K562 (cell line): ENCODE measurements at regions not wholly inside any gene's neighbourhood (a gene's known extent, or its start where the extent isn't known, plus 50 kb on each side); places are given as distances from the start of the nearest gene placed in this dataset.

ENCODE experiments used
- ATAC-seq: fragments of 200-7000 bp; cut with Tn5 transposase; 3 replicates; pipeline ENCODE4 v1.9.1; 2020; ENCODE audit warnings: moderate library complexity
- BruUV-seq: library from RNA; stranded (reverse); fragments of 400-500 nt; replicated peaks from 2 replicates; lab custom pipeline; 2021; lab: Mats Ljungman, UMichigan
- CTCF ChIA-PET: fragments of 300-600 bp; formaldehyde crosslinking; extraction: SDS; loops from one replicate; lab custom pipeline; 2021; ENCODE audit warnings: low intra/inter-chr PET ratio; lab: Yijun Ruan, JAX
- POLR2A ChIA-PET: fragments of 300-600, 350-650 bp; sonication (Branson Sonifier 250); formaldehyde crosslinking; extraction: SDS; loops from one replicate; lab custom pipeline; 2021; ENCODE audit warnings: antibody characterized with exemption, inconsistent platforms; lab: Yijun Ruan, JAX
- DNase-seq, 4 experiments: peaks; one replicate each; pipeline versions ENCODE4 v3.0.0 to v3.0.0-alpha.2; 2011 to 2018; ENCODE audit warnings: low spot score in 3 of 4, mixed read lengths in 3 of 4; ENCODE audit errors: extremely low read depth in 1 of 4
- FAIRE-seq: peaks from 2 replicates; lab custom pipeline; 2011; peaks lifted over from hg19 to GRCh38; lab: Jason Lieb, UNC
- H2AFZ ChIP-seq: 2 replicates; pipeline ENCODE4 v1.6.0; 2011; ENCODE audit warnings: low read depth, low read length, control low read depth, inconsistent platforms
- H3K27ac ChIP-seq: fragments of 200-600 bp; 3 replicates; pipeline ENCODE4 v1.8.0; 2011; ENCODE audit warnings: low read depth, mild to moderate bottlenecking, control low read depth, inconsistent platforms, low read length, moderate library complexity, mixed read lengths; ENCODE audit errors: extremely low read depth
- H3K27me3 ChIP-seq, 2 experiments: fragments of 300-600 bp in 1 of 2; 2 replicates in 1 of 2; 3 replicates in 1 of 2; pipeline versions ENCODE4 v1.6.0 to v1.8.0; 2011; ENCODE audit warnings: inconsistent platforms in 2 of 2, low read length in 2 of 2, mild to moderate bottlenecking in 1 of 2, mixed read lengths in 1 of 2, moderate library complexity in 1 of 2; ENCODE audit not compliant: control insufficient read depth in 2 of 2, insufficient read depth in 2 of 2
- H3K36me3 ChIP-seq: fragments of 300-600 bp; 3 replicates; pipeline ENCODE4 v1.8.0; 2011; ENCODE audit warnings: mild to moderate bottlenecking, low read length, inconsistent platforms; ENCODE audit not compliant: control insufficient read depth, insufficient read depth
- H3K4me1 ChIP-seq, 2 experiments: fragments of 200-600 bp in 1 of 2; replicated peaks in 1 of 2; 2 replicates in 1 of 2; 3 replicates in 1 of 2; pipeline versions ENCODE4 v1.5.1 to v1.8.0; 2011; ENCODE audit warnings: inconsistent platforms in 2 of 2, low read length in 2 of 2, mild to moderate bottlenecking in 1 of 2, mixed read lengths in 1 of 2, moderate library complexity in 1 of 2; ENCODE audit not compliant: control insufficient read depth in 2 of 2, insufficient read depth in 2 of 2
- H3K4me2 ChIP-seq: 2 replicates; pipeline ENCODE4 v1.6.1; 2011; ENCODE audit warnings: low read length, control low read depth, inconsistent platforms, mixed read lengths; ENCODE audit not compliant: insufficient read depth
- H3K4me3 ChIP-seq: fragments of 200-600 bp; sonication (generic), shearing (Covaris generic); 2 replicates; pipeline ENCODE4 v1.5.1; 2016; ENCODE audit warnings: control low read depth, inconsistent platforms
- H3K79me2 ChIP-seq: fragments of 200-600 bp; 3 replicates; pipeline ENCODE4 v1.8.0; 2011; ENCODE audit warnings: low read length, inconsistent platforms; ENCODE audit not compliant: control insufficient read depth, insufficient read depth
- H3K9ac ChIP-seq, 2 experiments: 2 replicates each; pipeline versions ENCODE4 v1.6.0 to v1.6.1; 2011; ENCODE audit warnings: low read depth in 2 of 2, low read length in 2 of 2, control low read depth in 1 of 2, inconsistent platforms in 1 of 2, mild to moderate bottlenecking in 1 of 2, mixed read lengths in 1 of 2; ENCODE audit not compliant: insufficient read depth in 1 of 2
- H3K9me1 ChIP-seq: one replicate; pipeline ENCODE4 v1.6.0; 2011; ENCODE audit warnings: inconsistent platforms, mild to moderate bottlenecking, low read length, moderate library complexity; ENCODE audit not compliant: control insufficient read depth, insufficient read depth
- H3K9me3 ChIP-seq: replicated peaks from 2 replicates; pipeline ENCODE4 v1.5.1; 2011; ENCODE audit warnings: low read depth, low read length, inconsistent platforms; ENCODE audit not compliant: control insufficient read depth, insufficient read depth
- H4K20me1 ChIP-seq: replicated peaks from 2 replicates; pipeline ENCODE4 v1.6.1; 2011; ENCODE audit warnings: low read length, inconsistent platforms, mixed read lengths; ENCODE audit not compliant: control insufficient read depth, insufficient read depth
- ATF3 ChIP-seq, 2 experiments: fragments of 450-650 bp in 1 of 2; sonication (generic) in 1 of 2; formaldehyde crosslinking in 1 of 2; IDR thresholded peaks in 1 of 2; conservative IDR thresholded peaks in 1 of 2; 2 replicates each; pipeline versions ENCODE4 v1.6.1 to v1.8.1; 2016 to 2023; ENCODE audit warnings: mild to moderate bottlenecking in 2 of 2, moderate library complexity in 2 of 2, inconsistent platforms in 1 of 2, missing genetic modification reagents in 1 of 2
- ATF4 ChIP-seq: fragments of 450-650 bp; formaldehyde crosslinking; IDR thresholded peaks from 2 replicates; pipeline ENCODE4 v1.4.0; 2022; ENCODE audit warnings: mild to moderate bottlenecking, moderate library complexity
- ATF7 ChIP-seq: fragments of 450-650 bp; IDR thresholded peaks from 2 replicates; pipeline ENCODE4 v1.7.1; 2014; ENCODE audit warnings: mild to moderate bottlenecking, moderate library complexity
- CEBPB ChIP-seq: fragments of 450-650 bp; IDR thresholded peaks from 2 replicates; pipeline ENCODE4 v1.6.1; 2016; ENCODE audit warnings: missing genetic modification characterization, missing compliant biosample characterization
- CEBPG ChIP-seq, 3 experiments: fragments of 200-800 bp in 1 of 3; sonication (Bioruptor generic) in 1 of 3; sonication (generic) in 1 of 3; formaldehyde crosslinking in 1 of 3; IDR thresholded peaks in 2 of 3; conservative IDR thresholded peaks in 1 of 3; 2 replicates each; pipeline versions ENCODE4 v1.6.1 to v1.8.0; 2016 to 2022; ENCODE audit warnings: missing compliant biosample characterization in 2 of 3, missing genetic modification characterization in 2 of 3, mild to moderate bottlenecking in 1 of 3, missing genetic modification reagents in 1 of 3
- CXXC5 ChIP-seq: fragments of 250-450 bp; sonication (Bioruptor Pico); IDR thresholded peaks from 2 replicates; pipeline ENCODE4 v1.8.0; 2022; ENCODE audit warnings: inconsistent platforms, mild to moderate bottlenecking, moderate library complexity
- DDX20 ChIP-seq: fragments of 450-650 bp; IDR thresholded peaks from 2 replicates; pipeline ENCODE4 v1.6.1; 2016; ENCODE audit warnings: missing genetic modification characterization, low read depth, mild to moderate bottlenecking, missing compliant biosample characterization, moderate library complexity
- DMBX1 ChIP-seq: fragments of 250-450 bp; sonication (Bioruptor Pico); IDR thresholded peaks from 2 replicates; pipeline ENCODE4 v1.8.0; 2022; ENCODE audit warnings: inconsistent platforms, mild to moderate bottlenecking, moderate library complexity, borderline replicate concordance
- PML ChIP-seq: IDR thresholded peaks from 2 replicates; pipeline ENCODE4 v1.6.1; 2012; ENCODE audit warnings: low read length, inconsistent platforms
- POLR2H ChIP-seq: IDR thresholded peaks from 2 replicates; pipeline ENCODE4 v1.6.1; 2016; ENCODE audit warnings: missing genetic modification characterization, low read depth, mild to moderate bottlenecking, control low read depth, missing compliant biosample characterization, moderate library complexity
- SMAD4 ChIP-seq: fragments of 250-450 bp; sonication (Bioruptor Pico); conservative IDR thresholded peaks from 2 replicates; pipeline ENCODE4 v1.8.0; 2021; ENCODE audit warnings: inconsistent platforms, mild to moderate bottlenecking, moderate library complexity
- ZBTB33 ChIP-seq: sonication (generic); formaldehyde crosslinking; IDR thresholded peaks from 2 replicates; pipeline ENCODE4 v1.8.1; 2023; ENCODE audit warnings: mild to moderate bottlenecking, missing genetic modification reagents
- ZKSCAN1 ChIP-seq: fragments of 150-350 bp; IDR thresholded peaks from 2 replicates; pipeline ENCODE4 v1.6.1; 2016; ENCODE audit warnings: low read depth, low read length
- ZNF175 ChIP-seq: fragments of 200-800 bp; sonication (Bioruptor generic); IDR thresholded peaks from 2 replicates; pipeline ENCODE4 v1.6.1; 2016; ENCODE audit warnings: low read depth, mild to moderate bottlenecking, missing genetic modification characterization, missing compliant biosample characterization
- ZNF324 ChIP-seq: fragments of 250-450 bp; sonication (Bioruptor Pico); IDR thresholded peaks from 2 replicates; pipeline ENCODE4 v1.4.0; 2020; ENCODE audit warnings: mild to moderate bottlenecking
- ZNF584 ChIP-seq: fragments of 200-800 bp; sonication (Bioruptor generic); IDR thresholded peaks from 2 replicates; pipeline ENCODE4 v1.6.1; 2016; ENCODE audit warnings: low read depth, mild to moderate bottlenecking, missing genetic modification characterization, missing compliant biosample characterization
- ZNF589 ChIP-seq: fragments of 200-800 bp; sonication (Bioruptor generic); IDR thresholded peaks from 2 replicates; pipeline ENCODE4 v1.6.1; 2016; ENCODE audit warnings: low read depth, missing genetic modification characterization, missing compliant biosample characterization
- WGBS: fragments of 100-300 bp; shearing (Covaris generic); methylation state at CpG from one replicate; pipeline ENCODE4 v1.1.6; 2016; ENCODE audit warnings: low coverage, mixed read lengths; ENCODE audit not compliant: insufficient coverage; ENCODE audit errors: missing lambda C conversion rate; 5-methylcytosine and 5-hydroxymethylcytosine counted together
- in situ Hi-C: fragments of 300-500 bp; cut with MboI; formaldehyde crosslinking; loops from 4 replicates; pipeline ENCODE4 v1.15.0; 2018; ENCODE audit warnings: inconsistent platforms, mixed read lengths
- intact Hi-C: fragments of 100-400 bp; cut with micrococcal nuclease; formaldehyde crosslinking; loops from 2 replicates; pipeline ENCODE4 v1.14.2; 2022

GRCh38 chr6:146948790-146949342 is 255.4 kb upstream of the STXBP5 start:
- CTCF ChIA-PET, result no interaction called here
- in situ Hi-C loops (no loop called here), intact Hi-C loops (no loop called here)
- FAIRE-seq (no peak), ATAC-seq (no peak), DNase-seq (no peak)
- H3K4me3 ChIP-seq, result no peak overlapping the region
- H3K9me1 ChIP-seq, result no peaks in the 10 kb centered on the region
- no peaks in the 10 kb centered on the region for H4K20me1 ChIP-seq
- H3K4me1 ChIP-seq, result peaks cover 0 to 17% of the 10 kb centered on the region in 2 experiments; a peak in 4 of 5 replicates
- 68% methylated on average over 3 of the region's 3 CpGs for WGBS
- no peak overlapping the region for H3K4me2 ChIP-seq
- H3K9me3 ChIP-seq, result no peaks in the 10 kb centered on the region; the same call in 1 of the 2 replicates
- no peak overlapping the region for H3K9ac ChIP-seq
- POLR2A ChIA-PET, result interaction anchor here (0.6 to 0.8 kb wide), 2 partner anchors 23 to 69 kb away, joined by 3 read pairs; no protein-coding TSS in a partner anchor
- no TSS peak for BruUV-seq
- no peaks in the 10 kb centered on the region for H3K27me3 ChIP-seq
- H3K79me2 ChIP-seq, result no peaks in the 10 kb centered on the region
- 0 out of 2 replicates have a peak overlapping the region, but pooled peaks have one; percentile 42 for H2AFZ ChIP-seq
- H3K36me3 ChIP-seq, result no peaks in the 10 kb centered on the region
- H3K27ac ChIP-seq, result no peak overlapping the region
- TF ChIP-seq PML, result no peak
- no peak for TF ChIP-seq ZNF324 (CRISPR knock-in tag)
- peak; percentile 34; the same call in 1 of the 2 replicates for TF ChIP-seq POLR2H (tag)
- 0 out of 2 replicates have a peak, but pooled peaks have one; percentile 39 for TF ChIP-seq ZNF589
- peak; percentile 66 for TF ChIP-seq CEBPB (tag)
- TF ChIP-seq DDX20, result 0 out of 2 replicates have a peak, but pooled peaks have one; percentile 46
- no peak for TF ChIP-seq ZBTB33 (CRISPR knock-in tag)
- peak; percentile 73 for TF ChIP-seq ZNF175 (CRISPR knock-in tag)
- peak; percentile 58 for TF ChIP-seq SMAD4 (CRISPR knock-in tag)
- TF ChIP-seq ZKSCAN1, result no peak
- TF ChIP-seq ATF4 (CRISPR knock-in tag), result 0 out of 2 replicates have a peak, but pooled peaks have one; percentile 46
- peak; percentile 52; the same call in 1 of the 2 replicates for TF ChIP-seq ZNF584 (CRISPR knock-in tag)
- peak; percentile 36; the same call in 1 of the 2 replicates for TF ChIP-seq CXXC5 (CRISPR knock-in tag)
- TF ChIP-seq ATF3 (IDR thresholded peaks at IDR 0.05), result peak; percentile 80
- TF ChIP-seq ATF3 (CRISPR knock-in tag; conservative IDR thresholded peaks at IDR 0.05), result no peak
- TF ChIP-seq DMBX1, result peak; percentile 66; the same call in 1 of the 2 replicates
- TF ChIP-seq CEBPG (CRISPR knock-in tag; IDR thresholded peaks at IDR 0.05), result 0 out of 2 replicates have a peak, but pooled peaks have one; percentile 28
- peak; percentile 72 to 96 for TF ChIP-seq CEBPG (tag; conservative IDR thresholded peaks at IDR 0.05 in 1 of 2, IDR thresholded peaks at IDR 0.05 in 1 of 2)
- peak; percentile 45; the same call in 1 of the 2 replicates for TF ChIP-seq ATF7
